Retina (tissue), 1 donor: ENCODE measurements at regions not wholly inside any gene's neighbourhood (a gene's known extent, or its start where the extent isn't known, plus 50 kb on each side); places are given as distances from the start of the nearest gene placed in this dataset.

Experiments used
- DNase-seq: peaks from one replicate; pipeline ENCODE4 v3.0.0-alpha.2; 2016

GRCh38 chr6:82680192-82680591, 316.6 kb downstream of the TPBG start:
- DNase-seq = no peak

- DNase-seq = no peak
Measured at GRCh38 chr6:82681119-82681714, 317.6 kb downstream of the TPBG start.

- DNase-seq = no peak
Measured at GRCh38 chr6:82686719-82687118, 323.1 kb downstream of the TPBG start.

GRCh38 chr6:82687855-82688254, 324.2 kb downstream of the TPBG start:
- no peak for DNase-seq

- no peak for DNase-seq
Measured at GRCh38 chr6:82690283-82690682, 326.7 kb downstream of the TPBG start.

GRCh38 chr6:82691997-82692396, 328.4 kb downstream of the TPBG start:
- DNase-seq = no peak

- DNase-seq = no peak
Measured at GRCh38 chr6:82693094-82693493, 329.5 kb downstream of the TPBG start.

GRCh38 chr6:82701341-82701740, 337.7 kb downstream of the TPBG start:
- no peak for DNase-seq

GRCh38 chr6:82702574-82702973, 339.0 kb downstream of the TPBG start:
- no peak for DNase-seq

- DNase-seq = no peak
Measured at GRCh38 chr6:82703230-82703629, 339.6 kb downstream of the TPBG start.

GRCh38 chr6:82704045-82704444, 340.4 kb downstream of the TPBG start:
- DNase-seq = no peak

GRCh38 chr6:82705579-82705978, 342.0 kb downstream of the TPBG start:
- DNase-seq = no peak

GRCh38 chr6:82711105-82711827, 347.6 kb downstream of the TPBG start:
- DNase-seq = peak; percentile 11

GRCh38 chr6:82711971-82712370, 348.4 kb downstream of the TPBG start:
- DNase-seq = no peak

GRCh38 chr6:82712389-82712788, 348.8 kb downstream of the TPBG start:
- DNase-seq = no peak

- DNase-seq = no peak
Measured at GRCh38 chr6:82712826-82713225, 349.2 kb downstream of the TPBG start.

- DNase-seq = no peak
Measured at GRCh38 chr6:82720992-82721391, 344.6 kb downstream of the UBE3D start.

GRCh38 chr6:82735790-82736189, 329.9 kb downstream of the UBE3D start:
- DNase-seq = no peak

- no peak for DNase-seq
Measured at GRCh38 chr6:82737965-82738364, 327.7 kb downstream of the UBE3D start.

- no peak for DNase-seq
Measured at GRCh38 chr6:82738773-82739172, 326.9 kb downstream of the UBE3D start.

- no peak for DNase-seq
Measured at GRCh38 chr6:82739303-82739702, 326.3 kb downstream of the UBE3D start.

- no peak for DNase-seq
Measured at GRCh38 chr6:82740072-82740471, 325.6 kb downstream of the UBE3D start.

GRCh38 chr6:82741325-82741995, 324.2 kb downstream of the UBE3D start:
- DNase-seq = no peak

GRCh38 chr6:82741996-82742385, 323.6 kb downstream of the UBE3D start:
- DNase-seq = peak; percentile 50
